Ovary (tissue), 7 donors: ENCODE measurements at regions not wholly inside any gene's neighbourhood (a gene's known extent, or its start where the extent isn't known, plus 50 kb on each side); places are given as distances from the start of the nearest gene placed in this dataset.

Source experiments
- DNase-seq, 5 donors: peaks; one replicate each; pipeline ENCODE4 v3.0.0-alpha.2; 2019 to 2020
- H3K27ac ChIP-seq, 2 donors: fragments of 200-600 bp; one replicate each; pipeline versions ENCODE4 v1.5.1 to v1.8.0; 2019 to 2022
- H3K27me3 ChIP-seq: fragments of 200-600 bp; one replicate; pipeline ENCODE4 v1.8.0; 2022
- H3K36me3 ChIP-seq: fragments of 200-600 bp; sonication (generic); one replicate; pipeline ENCODE4 v1.5.1; 2019
- H3K4me1 ChIP-seq: one replicate; pipeline ENCODE4 v1.8.1; 2013; ENCODE audit warnings: mild to moderate bottlenecking, moderate library complexity; ENCODE audit not compliant: insufficient read depth
- H3K4me3 ChIP-seq: fragments of 200-600 bp; sonication (generic); one replicate; pipeline ENCODE4 v1.5.1; 2017
- H3K9me3 ChIP-seq, 2 donors: fragments of 200-600 bp in 1 of 2; sonication (generic) in 1 of 2; one replicate each; pipeline versions ENCODE4 v1.5.1 to v1.8.1; 2013 to 2019; ENCODE audit warnings: mild to moderate bottlenecking in 1 of 2, moderate library complexity in 1 of 2
- EP300 ChIP-seq: sonication (generic); formaldehyde crosslinking; IDR thresholded peaks from one replicate; pipeline ENCODE4 v1.6.1; 2017; ENCODE audit warnings: antibody characterized with exemption
- POLR2A ChIP-seq: fragments of 450-650 bp; IDR thresholded peaks from one replicate; pipeline ENCODE4 v1.6.1; 2017; ENCODE audit warnings: antibody characterized with exemption, mild to moderate bottlenecking, moderate library complexity
- WGBS, 3 donors: extraction: QIAGEN DNeasy Blood & Tissue Kit in 1 of 3; methylation state at CpG; one replicate each; pipeline versions ENCODE4 v1.1.5 to v1.1.7; 2013 to 2017; 5-methylcytosine and 5-hydroxymethylcytosine counted together
- intact Hi-C, 4 donors: fragments of 100-400 bp; cut with DNase I; formaldehyde crosslinking; loops; one replicate each; pipeline versions ENCODE4 v1.11.0 to v1.15.1; 2022 to 2023
- TF ChIP-seq, protein P1 (sequence below), 3 donors: fragments of 450-650 bp in 2 of 3; fragments of 200-600 bp in 1 of 3; IDR thresholded peaks; one replicate each; pipeline versions ENCODE4 v1.5.1 to v1.8.0; 2016 to 2022; ENCODE audit warnings: antibody characterized with exemption in 3 of 3, mild to moderate bottlenecking in 1 of 3
- donor health status: DM: no; HTN: no; CAD: no; lungs with moderate emphysema.
- donor health status: DM: no; HTN: no; CAD: no.
- donor health status: Bipolar disorder and iron deficiency.
- donor health status: DM: no; HTN: no; CAD: no.
- donor health status: DM: yes; HTN: yes; CAD: no.

DNA sequence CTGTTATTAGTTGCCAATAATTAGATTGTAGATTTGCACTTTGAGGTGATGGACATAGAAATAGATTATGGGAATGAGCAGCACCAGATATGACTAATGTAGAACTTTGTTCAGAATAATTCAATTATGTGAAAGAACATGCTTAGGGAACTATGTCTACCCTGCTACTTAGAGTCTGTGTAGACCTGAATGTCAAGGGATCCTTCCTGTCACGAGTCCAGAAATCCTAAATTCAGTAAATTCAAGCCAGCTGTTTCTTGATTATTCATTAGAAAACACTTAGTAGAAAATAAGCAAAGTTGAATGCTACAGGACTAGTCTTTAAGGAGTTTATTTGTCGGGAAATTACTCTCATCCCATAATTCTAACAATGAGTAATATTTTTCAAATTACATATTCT is 887.3 kb upstream of the SEMA6A start:
- H3K4me1 ChIP-seq: peaks cover 1% of the 10 kb centered on the region
- intact Hi-C loops: no loop called here
- TF ChIP-seq POLR2A: no peak
- TF ChIP-seq EP300: no peak
- TF ChIP-seq, protein P1, sequence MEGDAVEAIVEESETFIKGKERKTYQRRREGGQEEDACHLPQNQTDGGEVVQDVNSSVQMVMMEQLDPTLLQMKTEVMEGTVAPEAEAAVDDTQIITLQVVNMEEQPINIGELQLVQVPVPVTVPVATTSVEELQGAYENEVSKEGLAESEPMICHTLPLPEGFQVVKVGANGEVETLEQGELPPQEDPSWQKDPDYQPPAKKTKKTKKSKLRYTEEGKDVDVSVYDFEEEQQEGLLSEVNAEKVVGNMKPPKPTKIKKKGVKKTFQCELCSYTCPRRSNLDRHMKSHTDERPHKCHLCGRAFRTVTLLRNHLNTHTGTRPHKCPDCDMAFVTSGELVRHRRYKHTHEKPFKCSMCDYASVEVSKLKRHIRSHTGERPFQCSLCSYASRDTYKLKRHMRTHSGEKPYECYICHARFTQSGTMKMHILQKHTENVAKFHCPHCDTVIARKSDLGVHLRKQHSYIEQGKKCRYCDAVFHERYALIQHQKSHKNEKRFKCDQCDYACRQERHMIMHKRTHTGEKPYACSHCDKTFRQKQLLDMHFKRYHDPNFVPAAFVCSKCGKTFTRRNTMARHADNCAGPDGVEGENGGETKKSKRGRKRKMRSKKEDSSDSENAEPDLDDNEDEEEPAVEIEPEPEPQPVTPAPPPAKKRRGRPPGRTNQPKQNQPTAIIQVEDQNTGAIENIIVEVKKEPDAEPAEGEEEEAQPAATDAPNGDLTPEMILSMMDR (IDR thresholded peaks at IDR 0.05): no peak
- WGBS, 3 donors: 66 to 73% (median 67%) methylated on average over 2 of the region's 2 CpGs
- DNase-seq: no peak
- no peak overlapping the region for H3K4me3 ChIP-seq
- H3K27ac ChIP-seq: no peak overlapping the region
- H3K36me3 ChIP-seq: no peaks in the 10 kb centered on the region
- no peaks in the 10 kb centered on the region for H3K9me3 ChIP-seq
- no peaks in the 10 kb centered on the region for H3K27me3 ChIP-seq

DNA sequence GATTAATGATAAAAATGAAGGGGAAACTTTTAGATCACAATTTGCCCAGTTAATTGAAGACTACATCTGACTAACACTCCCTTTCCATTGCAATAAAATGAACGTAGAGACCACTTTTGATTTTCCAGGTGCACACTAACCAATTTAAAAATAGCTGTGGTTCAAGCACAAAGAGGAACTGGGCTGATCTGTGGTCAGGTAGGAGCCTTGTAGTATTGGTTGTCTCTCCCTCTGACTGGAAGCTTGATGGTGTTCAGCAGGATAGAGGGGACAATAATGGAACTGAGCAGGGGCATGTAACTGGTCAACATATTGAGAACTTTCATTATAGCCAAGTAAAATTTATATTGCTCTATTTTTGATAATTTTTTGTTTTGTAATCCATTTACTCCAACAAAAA is 886.8 kb upstream of the SEMA6A start:
- Histone ChIP-seq H3K4me1 (peaks cover 1% of the 10 kb centered on the region), H3K36me3 (no peaks in the 10 kb centered on the region), H3K9me3 (no peaks in the 10 kb centered on the region), H3K4me3 (no peak overlapping the region), H3K27me3 (no peaks in the 10 kb centered on the region), H3K27ac (no peak overlapping the region)
- WGBS, 3 donors: 79 to 83% (median 80%) methylated on average over 1 of the region's 1 CpG
- no peak for TF ChIP-seq EP300
- DNase-seq: no peak
- intact Hi-C loops: no loop called here

DNA sequence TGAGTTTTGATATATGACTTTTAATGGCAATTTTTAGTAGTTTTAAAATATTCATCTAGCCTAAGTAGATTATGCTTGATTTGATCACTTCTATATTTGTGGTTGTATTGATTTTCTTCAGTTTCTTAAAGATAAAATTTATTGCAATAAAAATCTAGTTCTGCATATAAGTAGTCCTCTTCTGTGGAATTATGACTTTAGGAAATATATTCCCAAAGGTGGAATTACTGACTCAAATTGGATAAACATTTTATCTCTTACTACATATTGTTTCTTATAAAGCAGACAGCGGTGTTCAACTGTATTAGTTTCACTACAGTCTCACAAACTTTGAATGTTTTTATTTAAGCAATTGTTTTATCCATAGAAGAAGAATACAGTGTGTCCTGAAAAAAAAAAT is 883.0 kb upstream of the SEMA6A start:
- 91 to 93% (median 93%) methylated on average over 1 of the region's 1 CpG for WGBS, 3 donors

DNA sequence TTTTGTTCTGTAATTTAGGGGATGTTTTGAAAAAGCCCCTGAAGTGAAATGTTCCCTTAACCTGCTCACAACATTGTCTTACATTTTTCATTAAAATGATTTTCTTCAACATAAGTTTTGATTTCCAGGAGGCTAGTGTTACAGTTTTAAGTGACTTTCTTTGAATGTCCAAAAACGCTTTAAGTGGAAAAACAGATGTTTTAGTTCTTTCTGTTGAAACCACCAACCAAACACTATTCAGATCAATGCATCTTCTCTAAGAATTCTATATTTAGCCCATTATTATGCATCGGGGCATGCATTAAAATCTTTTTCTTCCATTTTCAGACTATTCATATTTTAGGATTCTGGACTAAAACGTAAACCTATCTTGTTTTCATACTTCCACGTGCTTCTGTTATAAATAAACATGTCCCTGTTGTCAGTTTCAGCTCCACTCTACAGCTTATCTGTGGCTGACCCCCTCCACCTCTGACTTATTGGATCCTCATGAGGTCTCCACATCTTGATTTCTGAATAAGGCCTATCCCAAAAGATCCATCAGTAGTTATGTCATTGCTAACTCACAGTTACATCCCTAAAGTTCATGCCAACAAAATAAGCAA is 882.3 kb upstream of the SEMA6A start:
- no peak for TF ChIP-seq EP300
- TF ChIP-seq, protein P1 (IDR thresholded peaks at IDR 0.05): no peak
- no peak for TF ChIP-seq POLR2A
- WGBS, 3 donors: 38 to 50% (median 41%) methylated on average over 4 of the region's 4 CpGs
- Histone ChIP-seq H3K27ac (no peak overlapping the region), H3K36me3 (no peaks in the 10 kb centered on the region), H3K9me3 (no peaks in the 10 kb centered on the region), H3K27me3 (no peaks in the 10 kb centered on the region), H3K4me1 (no peaks in the 10 kb centered on the region), H3K4me3 (no peak overlapping the region)
- intact Hi-C loops: loop anchor here in 1 of 4 donors (10.0 kb wide), 1 partner anchor 1328 kb away; no protein-coding TSS in a partner anchor
- DNase-seq: no peak

More for the DNA sequence above, 883.0 kb upstream of the SEMA6A start:
- intact Hi-C loops: loop anchor here in 1 of 4 donors (10.0 kb wide), 1 partner anchor 1327 kb away; no protein-coding TSS in a partner anchor
- H3K4me1 ChIP-seq: no peaks in the 10 kb centered on the region
- TF ChIP-seq POLR2A (no peak), EP300 (no peak)
- TF ChIP-seq, protein P1 (IDR thresholded peaks at IDR 0.05): no peak
- DNase-seq: no peak
- H3K36me3 ChIP-seq: no peaks in the 10 kb centered on the region
- H3K4me3 ChIP-seq: no peak overlapping the region
- H3K9me3 ChIP-seq: no peaks in the 10 kb centered on the region
- H3K27me3 ChIP-seq: no peaks in the 10 kb centered on the region
- H3K27ac ChIP-seq: no peak overlapping the region
